Fibroblast of mammary gland (primary cell): ENCODE measurements at regions not wholly inside any gene's neighbourhood (a gene's known extent, or its start where the extent isn't known, plus 50 kb on each side); places are given as distances from the start of the nearest gene placed in this dataset.
A peak's percentile ranks its signal among the peaks of the same experiment; 100 is the strongest.

Source experiments
- DNase-seq: peaks from one replicate; pipeline ENCODE4 v3.0.0-alpha.2; 2010; ENCODE audit warnings: low read depth
- H3K4me3 ChIP-seq: 2 replicates; pipeline ENCODE4 v1.5.1; 2011; ENCODE audit warnings: low read depth, mild to moderate bottlenecking, low read length, moderate library complexity; ENCODE audit not compliant: control insufficient read depth
- TF ChIP-seq, protein P1 (sequence below): conservative IDR thresholded peaks from 2 replicates; pipeline ENCODE4 v1.5.1; 2011; ENCODE audit warnings: low read depth, low read length, inconsistent platforms; ENCODE audit not compliant: control insufficient read depth, insufficient read depth

DNA sequence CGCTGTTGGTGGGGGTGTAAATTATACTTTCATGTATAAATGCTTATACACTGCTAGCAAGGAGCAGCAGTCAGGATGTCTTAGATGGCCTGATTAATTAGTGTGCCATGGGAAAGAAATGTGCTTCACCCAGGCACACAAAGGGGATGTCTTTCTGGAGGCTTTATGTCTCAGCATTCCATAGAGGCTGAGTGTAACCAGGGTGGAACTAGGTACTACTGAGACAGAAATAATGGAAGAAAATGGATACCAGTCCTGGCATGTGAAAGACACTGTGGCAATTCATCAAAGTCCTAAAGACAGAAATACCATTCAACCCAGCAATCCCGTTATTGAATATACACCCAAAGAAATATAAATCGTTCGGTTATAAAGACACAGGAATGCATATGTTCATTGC is 52.5 kb downstream of the PF4 start:
- TF ChIP-seq, protein P1, sequence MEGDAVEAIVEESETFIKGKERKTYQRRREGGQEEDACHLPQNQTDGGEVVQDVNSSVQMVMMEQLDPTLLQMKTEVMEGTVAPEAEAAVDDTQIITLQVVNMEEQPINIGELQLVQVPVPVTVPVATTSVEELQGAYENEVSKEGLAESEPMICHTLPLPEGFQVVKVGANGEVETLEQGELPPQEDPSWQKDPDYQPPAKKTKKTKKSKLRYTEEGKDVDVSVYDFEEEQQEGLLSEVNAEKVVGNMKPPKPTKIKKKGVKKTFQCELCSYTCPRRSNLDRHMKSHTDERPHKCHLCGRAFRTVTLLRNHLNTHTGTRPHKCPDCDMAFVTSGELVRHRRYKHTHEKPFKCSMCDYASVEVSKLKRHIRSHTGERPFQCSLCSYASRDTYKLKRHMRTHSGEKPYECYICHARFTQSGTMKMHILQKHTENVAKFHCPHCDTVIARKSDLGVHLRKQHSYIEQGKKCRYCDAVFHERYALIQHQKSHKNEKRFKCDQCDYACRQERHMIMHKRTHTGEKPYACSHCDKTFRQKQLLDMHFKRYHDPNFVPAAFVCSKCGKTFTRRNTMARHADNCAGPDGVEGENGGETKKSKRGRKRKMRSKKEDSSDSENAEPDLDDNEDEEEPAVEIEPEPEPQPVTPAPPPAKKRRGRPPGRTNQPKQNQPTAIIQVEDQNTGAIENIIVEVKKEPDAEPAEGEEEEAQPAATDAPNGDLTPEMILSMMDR: no peak
- DNase-seq: no peak
- H3K4me3 ChIP-seq: no peak overlapping the region

DNA sequence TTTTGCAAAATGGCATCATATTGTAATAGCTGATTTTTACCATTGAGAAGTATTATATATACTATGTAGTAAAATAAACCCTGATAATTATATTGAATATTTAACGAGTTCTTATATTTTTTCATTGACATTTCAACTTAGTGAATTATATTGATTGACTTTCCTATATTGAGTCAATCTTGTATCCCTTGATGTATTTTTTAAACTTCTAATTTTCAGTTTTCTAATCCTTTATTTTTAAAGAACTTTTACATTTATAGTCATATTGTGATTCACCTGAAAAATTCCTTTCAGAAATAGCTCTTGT is 54.4 kb downstream of the CXCL1 start:
- TF ChIP-seq, protein P1: no peak
- no peak overlapping the region for H3K4me3 ChIP-seq
- DNase-seq: no peak

DNA sequence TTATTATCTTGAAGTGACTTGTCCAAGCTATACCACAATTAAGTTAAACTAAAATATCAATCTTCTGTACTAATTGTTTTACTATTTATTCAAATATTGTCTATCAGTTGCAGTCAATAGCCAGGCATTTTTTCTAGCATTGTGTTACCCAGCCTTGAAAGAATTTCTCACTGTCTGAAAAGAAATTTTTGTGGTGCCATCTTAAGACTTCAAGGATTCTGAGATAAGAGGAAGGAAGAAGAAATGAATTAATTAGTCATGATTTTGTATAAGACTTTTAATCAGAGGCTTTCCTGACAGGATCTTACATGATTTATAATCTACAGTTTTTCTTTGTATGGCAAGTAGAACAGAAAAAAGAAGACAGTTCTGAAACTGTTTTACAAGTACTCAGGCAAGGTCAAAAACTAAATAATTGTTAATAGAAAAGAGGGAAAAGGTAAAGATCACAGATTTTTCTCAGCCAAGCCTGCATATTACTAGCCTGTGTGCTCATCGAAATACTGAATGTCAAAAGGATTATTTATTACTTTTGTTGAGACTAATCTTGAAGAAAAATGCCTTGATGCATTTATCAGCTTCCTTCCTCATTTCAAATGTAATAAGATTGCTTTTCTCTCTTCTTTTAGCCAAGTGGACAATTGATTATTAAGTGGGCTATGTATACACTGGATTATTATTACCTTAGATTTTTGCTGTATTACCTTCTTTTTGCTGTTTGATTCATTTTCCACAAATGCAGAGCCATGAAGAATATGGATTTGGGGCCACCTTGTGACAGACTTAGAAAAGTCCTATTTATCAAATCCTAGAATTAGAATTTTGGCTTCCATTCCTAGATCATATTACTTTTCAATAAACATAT is 53.8 kb downstream of the CXCL1 start:
- no peak overlapping the region for H3K4me3 ChIP-seq
- peak; percentile 75 for DNase-seq
- TF ChIP-seq, protein P1: peak; percentile 60

DNA sequence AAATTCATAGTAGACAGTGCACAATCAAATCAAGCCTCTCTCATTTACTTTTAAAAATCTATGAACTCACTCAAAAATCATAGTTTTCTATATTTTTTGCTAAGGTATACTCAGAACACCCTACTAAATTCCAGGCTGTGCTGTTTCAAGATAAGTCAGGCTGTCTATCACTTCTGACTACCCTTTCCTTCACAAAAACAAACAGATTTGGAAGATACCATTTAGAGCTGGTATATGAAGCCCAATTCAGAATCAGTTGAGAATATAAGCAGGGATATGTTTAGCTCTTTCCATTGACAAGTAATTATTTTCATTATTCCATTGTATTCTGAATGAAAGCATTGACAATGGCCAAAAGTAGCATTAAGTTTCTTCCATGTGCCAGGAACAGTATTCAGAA is 53.1 kb downstream of the CXCL1 start:
- TF ChIP-seq, protein P1: no peak
- no peak for DNase-seq
- no peak overlapping the region for H3K4me3 ChIP-seq
